ENCODE measurements at regions not wholly inside any gene's neighbourhood (a gene's known extent, or its start where the extent isn't known, plus 50 kb on each side); places are given as distances from the start of the nearest gene placed in this dataset.

DNA sequence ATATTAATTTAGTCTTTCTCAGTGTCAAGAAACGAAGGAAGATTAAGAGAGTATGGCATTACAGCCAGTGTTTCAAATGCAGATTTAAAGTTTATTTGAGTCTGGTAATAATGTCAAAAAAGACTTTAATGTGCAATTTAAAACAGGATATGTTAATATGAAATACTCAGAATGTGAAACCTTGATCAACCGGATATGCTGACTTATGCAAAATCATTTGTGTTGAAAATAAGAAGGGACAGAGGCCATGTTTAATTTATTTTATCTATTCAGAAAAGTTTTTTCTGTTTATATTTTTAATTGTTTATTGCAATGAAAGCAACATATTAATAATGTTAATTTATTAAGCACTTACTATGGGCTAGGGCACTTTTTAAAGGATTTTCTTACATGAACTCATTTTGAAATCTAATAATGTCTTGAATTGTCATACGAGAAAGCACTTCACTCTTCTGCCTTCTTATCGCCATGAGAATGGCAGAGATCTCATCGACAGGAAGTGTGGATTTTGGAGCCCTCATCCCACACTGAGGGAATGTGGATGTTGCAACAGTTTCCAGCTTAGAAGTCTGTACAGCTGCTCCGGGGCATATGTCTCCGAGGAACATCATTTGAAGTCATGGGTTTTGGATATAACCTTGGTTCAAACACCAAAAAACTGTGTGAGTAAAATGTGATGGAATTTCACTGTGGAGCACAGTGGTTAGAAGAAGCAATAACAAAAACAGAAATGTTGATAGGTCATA lies 1410.4 kb downstream of the EPHA7 start:
- no peak overlapping the region for H3K27ac ChIP-seq (ENCODE audit: insufficient read length, low read depth, low read length)

More for the DNA sequence above, 1410.4 kb downstream of the EPHA7 start:
- no peak overlapping the region for H3K9ac ChIP-seq (ENCODE audit: extremely low read depth, insufficient read length, low read length)
- Mint-ChIP-seq H3K27me3 (ENCODE audit: low read depth) (no peaks in the 10 kb centered on the region), H3K27ac (no peak overlapping the region), H3K36me3 (ENCODE audit: insufficient read depth in 1 of 3, low read depth in 3 of 3) (peaks cover 0 to 4% (median 0%) of the 10 kb centered on the region in 3 experiments; a peak in 1 of 7 replicates), H3K9me3 (peaks cover 3 to 7% of the 10 kb centered on the region in 2 experiments; a peak in 2 of 5 replicates), H3K4me3 (no peak overlapping the region), H3K4me1 (no peaks in the 10 kb centered on the region)
- no peak overlapping the region for H2BK5ac ChIP-seq (ENCODE audit: insufficient read length, low read length)
- no peak overlapping the region for H4K5ac ChIP-seq (ENCODE audit: insufficient read length, low read depth, low read length)
- H3T11ph ChIP-seq (ENCODE audit: low read length), result no peak overlapping the region
- no peak overlapping the region for H4K8ac ChIP-seq (replicated peaks; ENCODE audit: insufficient read length, low read depth, low read length)
- no peak overlapping the region for H2BK12ac ChIP-seq (ENCODE audit: insufficient read length, low read depth, low read length)
- H3K4ac ChIP-seq (ENCODE audit: low read depth, low read length), result no peak overlapping the region
- H2BK20ac ChIP-seq (ENCODE audit: low read depth, low read length, poor library complexity, severe bottlenecking), result no peak overlapping the region
- H2AK5ac ChIP-seq (ENCODE audit: insufficient read length, low read length), result no peak overlapping the region
- no peaks in the 10 kb centered on the region for H3K4me1 ChIP-seq (ENCODE audit: insufficient read depth, low read length)
- no peaks in the 10 kb centered on the region for H3K9me3 ChIP-seq (ENCODE audit: control insufficient read depth, low read depth, low read length)
- no peaks in the 10 kb centered on the region for H3K79me1 ChIP-seq (ENCODE audit: insufficient read depth, low read depth, low read length, poor library complexity, severe bottlenecking)
- H2BK120ac ChIP-seq (ENCODE audit: low read depth, low read length, poor library complexity, severe bottlenecking), result no peak overlapping the region
- TF ChIP-seq, protein P1, sequence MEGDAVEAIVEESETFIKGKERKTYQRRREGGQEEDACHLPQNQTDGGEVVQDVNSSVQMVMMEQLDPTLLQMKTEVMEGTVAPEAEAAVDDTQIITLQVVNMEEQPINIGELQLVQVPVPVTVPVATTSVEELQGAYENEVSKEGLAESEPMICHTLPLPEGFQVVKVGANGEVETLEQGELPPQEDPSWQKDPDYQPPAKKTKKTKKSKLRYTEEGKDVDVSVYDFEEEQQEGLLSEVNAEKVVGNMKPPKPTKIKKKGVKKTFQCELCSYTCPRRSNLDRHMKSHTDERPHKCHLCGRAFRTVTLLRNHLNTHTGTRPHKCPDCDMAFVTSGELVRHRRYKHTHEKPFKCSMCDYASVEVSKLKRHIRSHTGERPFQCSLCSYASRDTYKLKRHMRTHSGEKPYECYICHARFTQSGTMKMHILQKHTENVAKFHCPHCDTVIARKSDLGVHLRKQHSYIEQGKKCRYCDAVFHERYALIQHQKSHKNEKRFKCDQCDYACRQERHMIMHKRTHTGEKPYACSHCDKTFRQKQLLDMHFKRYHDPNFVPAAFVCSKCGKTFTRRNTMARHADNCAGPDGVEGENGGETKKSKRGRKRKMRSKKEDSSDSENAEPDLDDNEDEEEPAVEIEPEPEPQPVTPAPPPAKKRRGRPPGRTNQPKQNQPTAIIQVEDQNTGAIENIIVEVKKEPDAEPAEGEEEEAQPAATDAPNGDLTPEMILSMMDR (conservative IDR thresholded peaks at IDR 0.05), result no peak
- H2BK15ac ChIP-seq (ENCODE audit: low read depth, low read length), result no peak overlapping the region
- H3K14ac ChIP-seq (ENCODE audit: insufficient read depth, low read length), result no peak overlapping the region
- H2AFZ ChIP-seq (ENCODE audit: low read length), result no peak overlapping the region
- no peaks in the 10 kb centered on the region for H3K23me2 ChIP-seq (ENCODE audit: insufficient read length, low read depth, low read length, poor library complexity, severe bottlenecking)
- no peak overlapping the region for H3K23ac ChIP-seq (ENCODE audit: insufficient read length, low read depth, low read length)
- WGBS (ENCODE audit: extremely low coverage, insufficient read length, low lambda C conversion rate), result no CpG with 5 or more reads among the region's 7 CpGs
- no peak overlapping the region for H3K18ac ChIP-seq (ENCODE audit: insufficient read length, low read depth, low read length)
- no peaks in the 10 kb centered on the region for H3K79me2 ChIP-seq (ENCODE audit: insufficient read depth, low read length)
- H3K56ac ChIP-seq (ENCODE audit: insufficient read length, low read depth, low read length), result no peak overlapping the region
- no peak overlapping the region for H4K91ac ChIP-seq (ENCODE audit: insufficient read length, low read depth, low read length)
- DNase-seq, result no peak
- no peaks in the 10 kb centered on the region for H4K20me1 ChIP-seq (ENCODE audit: control insufficient read depth, insufficient read depth, insufficient read length)
- no peak overlapping the region for H3K4me2 ChIP-seq (ENCODE audit: insufficient read depth, insufficient read length, low read length)
- no peaks in the 10 kb centered on the region for H3K27me3 ChIP-seq (ENCODE audit: insufficient read depth, low read length)

Measured in H9 (cell line).